COR-L47 (cell line): ENCODE measurements at regions not wholly inside any gene's neighbourhood (a gene's known extent, or its start where the extent isn't known, plus 50 kb on each side); places are given as distances from the start of the nearest gene placed in this dataset.

Source experiments
- DNase-seq: peaks from one replicate; lab custom pipeline; 2025; lab: John Stamatoyannopoulos, UW

DNA sequence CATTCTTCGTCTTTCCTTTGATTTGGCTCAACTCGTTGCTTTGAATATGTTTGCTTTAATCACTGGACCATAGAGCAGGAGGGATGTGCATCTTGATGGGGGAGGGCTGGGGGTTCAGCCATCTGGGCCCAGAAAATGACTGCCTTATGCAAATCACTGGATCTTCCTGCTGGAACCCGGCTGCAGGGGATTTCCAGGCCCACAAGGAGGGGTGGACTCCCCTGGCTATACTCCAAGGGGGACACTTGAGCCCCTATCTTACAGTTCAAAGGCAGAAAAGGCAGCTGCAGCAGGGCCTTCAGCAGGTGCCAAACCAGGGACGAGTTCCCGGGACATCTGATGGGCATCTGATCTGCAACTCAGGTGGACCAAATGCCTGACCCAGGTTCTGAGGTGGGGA is 122.5 kb downstream of the DICER1 start:
- no peak for DNase-seq

DNA sequence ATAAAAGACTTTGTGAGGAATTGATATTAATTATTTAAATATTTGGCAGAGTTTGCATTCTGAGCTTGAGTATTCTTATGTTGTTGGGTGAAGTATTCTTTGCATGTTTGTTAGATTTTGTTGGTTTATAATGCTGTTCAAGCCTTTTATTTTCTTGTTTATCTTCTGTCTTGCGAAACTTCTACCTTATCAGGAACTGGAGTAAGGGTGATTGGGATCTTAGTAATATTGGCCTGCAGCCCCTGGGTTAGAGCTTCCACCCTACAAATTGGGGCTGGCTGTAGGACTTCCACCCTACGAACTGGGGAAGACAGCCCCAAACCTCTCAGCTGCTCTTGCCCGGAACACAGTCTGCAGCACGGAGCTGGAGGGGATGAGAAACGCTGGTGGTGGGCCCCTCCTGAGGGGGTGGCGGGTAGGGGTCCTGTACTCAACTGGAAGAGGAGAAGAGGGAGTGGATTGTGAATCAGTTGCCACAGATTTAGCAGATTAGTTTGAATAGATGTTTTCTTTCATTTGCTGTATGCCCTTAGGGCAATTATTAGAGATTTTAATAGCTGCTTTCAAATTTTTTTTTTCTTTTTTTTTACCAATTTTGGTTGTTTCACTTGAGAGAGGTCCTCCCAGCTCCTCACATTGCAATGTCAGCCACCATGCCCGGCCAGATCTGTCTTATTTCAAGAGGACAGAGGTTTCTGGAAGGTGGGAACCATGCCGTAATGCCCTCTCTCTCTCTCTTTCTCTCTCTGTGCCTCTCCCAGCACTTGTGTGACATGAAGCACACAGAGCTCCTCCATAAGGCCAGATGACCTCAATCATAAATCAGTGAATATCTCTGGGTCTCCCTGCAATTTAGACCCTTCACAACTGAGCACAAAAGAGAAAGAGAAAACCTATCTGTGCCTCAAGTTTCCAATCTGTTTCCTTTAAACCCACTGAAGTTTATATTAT is 123.4 kb downstream of the DICER1 start:
- DNase-seq, result no peak

DNA sequence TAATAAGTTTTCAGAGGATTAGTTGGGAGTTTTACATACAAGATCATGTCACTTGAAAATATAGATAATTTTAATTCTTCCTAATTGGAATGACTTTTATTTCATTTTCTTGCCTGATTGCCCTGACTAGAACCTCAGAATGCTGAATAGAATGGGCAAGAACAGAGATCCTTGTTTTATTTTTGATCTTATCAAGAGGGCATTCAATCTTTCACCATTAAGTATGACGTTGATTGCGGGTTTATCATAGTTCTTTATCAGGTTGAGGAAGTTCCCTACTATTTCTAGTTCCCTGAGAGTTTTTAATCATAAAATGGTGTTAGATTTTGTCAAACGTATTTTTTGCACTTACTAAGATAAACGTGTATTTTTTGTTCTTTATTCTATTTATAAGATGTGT is 124.3 kb downstream of the DICER1 start:
- DNase-seq, result no peak

DNA sequence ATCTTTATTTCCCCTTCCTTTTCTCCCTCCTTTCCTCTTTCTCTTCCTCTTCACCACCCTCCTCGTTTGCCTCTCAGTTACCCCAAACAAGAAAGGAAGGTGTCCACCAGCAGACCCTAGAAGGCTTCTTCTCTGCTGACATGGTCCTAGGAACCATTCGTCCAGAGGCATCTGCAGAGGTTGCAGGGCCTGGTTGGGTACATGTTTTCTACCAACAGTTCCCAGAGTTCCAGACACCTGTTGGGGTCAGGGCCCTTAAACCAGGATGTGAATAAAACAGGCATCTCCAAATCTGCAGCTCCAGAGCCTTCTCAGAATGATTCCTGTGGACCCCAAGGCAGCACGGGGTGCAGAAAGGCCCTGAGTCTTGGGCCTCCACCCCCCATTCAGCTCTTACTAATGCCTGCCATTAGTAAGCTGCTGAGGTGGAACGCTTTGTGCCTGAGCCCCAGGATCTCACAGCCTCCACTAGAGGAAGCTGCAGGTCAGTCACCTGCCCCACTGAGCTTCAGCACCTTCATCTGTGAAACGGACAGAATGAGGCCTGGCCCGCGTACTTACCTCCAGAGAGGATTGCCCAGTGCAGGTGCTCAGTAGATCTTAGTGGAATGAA is 130.4 kb downstream of the DICER1 start:
- DNase-seq, result no peak

DNA sequence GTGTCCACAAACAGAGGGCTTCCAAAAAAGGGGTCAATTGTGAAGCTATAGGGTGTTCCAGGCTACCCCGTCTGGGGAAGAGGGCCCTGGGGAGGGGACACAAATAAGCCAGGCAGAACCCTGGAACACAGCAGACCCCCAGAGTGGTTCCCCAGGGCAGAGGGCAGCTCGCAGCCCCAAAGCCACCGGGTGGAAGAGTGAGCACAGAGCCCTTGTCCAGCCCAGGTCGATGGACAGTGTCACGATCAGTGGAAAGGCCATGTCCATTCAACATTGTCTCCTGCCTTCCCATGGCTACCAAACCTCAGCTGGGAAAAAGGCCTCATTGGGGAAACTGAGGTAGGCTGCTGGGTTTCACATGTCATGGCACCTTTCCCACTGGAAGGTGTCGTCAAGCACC is 131.4 kb downstream of the DICER1 start:
- DNase-seq, result no peak

DNA sequence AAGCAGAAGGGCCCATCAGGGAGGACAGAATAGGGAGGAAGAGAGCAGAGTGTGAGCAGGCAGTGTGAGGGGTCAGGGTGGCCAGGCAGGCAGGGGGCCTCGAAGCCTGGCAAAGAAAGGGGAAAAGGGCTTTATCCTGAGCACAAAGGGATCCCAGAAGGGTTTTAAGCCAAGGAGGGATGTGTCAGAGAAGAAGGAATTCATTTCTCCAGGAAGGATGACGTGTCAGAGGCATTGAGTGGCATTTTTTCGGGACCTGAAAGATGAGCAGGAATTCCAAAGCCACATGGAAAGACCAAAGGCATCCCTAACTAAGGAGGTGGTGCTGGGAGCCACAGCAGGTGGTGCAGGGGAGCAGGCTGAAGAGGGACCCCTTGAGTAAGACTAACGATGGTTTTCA is 132.1 kb downstream of the DICER1 start:
- DNase-seq, result no peak

DNA sequence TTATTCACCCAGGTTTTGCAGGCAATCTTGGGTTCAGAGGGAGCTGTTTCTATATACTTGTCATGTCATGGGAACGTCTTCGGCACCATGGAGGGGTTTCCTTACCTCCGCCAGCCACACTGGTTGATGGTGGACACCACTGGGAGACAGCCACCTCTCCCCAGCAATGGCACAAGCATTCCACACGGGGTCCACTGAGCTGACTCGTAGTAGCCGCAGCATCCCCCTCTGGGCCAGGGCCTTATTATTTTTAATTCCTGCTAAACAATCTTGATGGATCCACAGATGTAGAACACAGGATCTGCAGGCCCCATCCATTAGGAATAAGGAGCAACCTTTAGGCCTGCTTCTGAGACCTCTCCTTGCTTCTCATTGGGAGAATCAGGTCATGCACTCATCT is 132.9 kb downstream of the DICER1 start:
- no peak for DNase-seq

DNA sequence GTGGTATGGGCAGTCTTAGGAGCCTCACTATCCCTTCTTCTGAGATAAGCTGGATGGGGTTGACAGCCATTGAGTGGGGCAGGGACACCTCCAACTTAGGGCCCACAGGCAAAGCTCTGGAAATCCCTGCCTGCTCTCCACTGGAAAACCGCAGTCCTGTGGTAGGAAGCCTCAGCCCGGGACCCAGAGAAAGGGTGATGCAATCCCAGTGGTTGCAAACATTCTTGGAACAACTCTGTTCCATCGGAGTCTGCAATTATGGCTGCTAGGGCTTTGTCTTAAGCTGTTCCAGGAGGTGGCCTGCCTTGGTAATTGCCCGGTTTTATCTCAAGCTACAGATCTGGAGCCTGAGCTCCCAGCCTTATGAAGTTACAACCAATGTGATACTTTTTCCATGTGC is 133.4 kb downstream of the DICER1 start:
- DNase-seq, result no peak

DNA sequence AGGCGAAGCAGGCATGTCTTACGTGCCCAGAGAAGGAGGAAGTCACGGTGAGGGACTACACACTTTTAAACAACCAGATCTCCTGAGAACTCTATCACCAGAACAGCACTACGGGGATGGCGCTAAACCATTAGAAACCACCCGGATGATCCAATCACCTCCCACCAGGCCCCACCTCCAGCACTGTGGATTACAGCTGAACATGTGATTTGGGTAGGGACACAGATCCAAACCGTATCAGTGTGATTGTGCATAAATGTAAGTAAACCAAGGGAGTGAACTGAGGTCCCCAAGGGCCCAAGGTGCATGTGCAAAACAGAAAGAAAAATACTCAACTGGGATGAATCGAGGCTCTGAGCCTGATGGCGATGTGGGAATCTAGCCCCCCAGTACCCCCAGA is 134.2 kb downstream of the DICER1 start:
- DNase-seq, result no peak

DNA sequence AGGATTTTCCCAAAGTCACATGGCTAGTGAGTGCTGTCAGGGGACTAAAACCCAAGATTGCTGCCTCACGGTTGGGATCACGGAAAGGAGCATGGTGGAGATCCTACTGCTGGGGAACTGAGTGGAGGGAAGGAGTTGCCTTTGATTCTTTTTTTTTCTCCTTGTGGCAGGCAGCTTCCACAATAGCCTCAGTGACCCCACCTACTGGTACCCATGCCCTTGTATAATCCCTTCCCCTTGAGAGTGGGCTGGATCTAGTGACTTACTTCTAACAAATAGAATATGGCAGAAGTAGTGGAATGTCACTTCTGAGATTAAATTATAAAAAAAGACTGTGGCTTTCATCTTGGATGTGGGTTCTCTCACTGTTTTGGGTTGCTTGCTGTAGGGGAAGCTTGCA is 135.7 kb downstream of the DICER1 start:
- no peak for DNase-seq

DNA sequence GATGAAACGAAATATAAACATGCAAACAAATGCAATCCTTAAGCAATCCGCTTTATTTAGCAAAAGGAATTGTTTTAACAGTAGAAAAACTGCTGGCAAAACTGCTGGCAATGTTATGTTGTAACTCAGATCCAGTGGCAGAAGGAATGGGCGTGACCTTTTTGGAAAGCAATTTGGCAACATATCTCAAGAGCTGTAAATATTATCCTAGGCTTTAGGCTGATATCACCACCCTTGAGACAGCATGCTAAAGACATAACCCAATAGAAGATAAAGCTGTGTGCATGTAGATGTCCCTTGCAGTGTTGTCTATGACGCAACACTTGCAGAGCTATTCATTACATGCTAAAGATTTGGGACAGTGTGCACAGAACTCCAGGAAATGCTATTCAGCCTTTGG is 138.5 kb downstream of the DICER1 start:
- no peak for DNase-seq

DNA sequence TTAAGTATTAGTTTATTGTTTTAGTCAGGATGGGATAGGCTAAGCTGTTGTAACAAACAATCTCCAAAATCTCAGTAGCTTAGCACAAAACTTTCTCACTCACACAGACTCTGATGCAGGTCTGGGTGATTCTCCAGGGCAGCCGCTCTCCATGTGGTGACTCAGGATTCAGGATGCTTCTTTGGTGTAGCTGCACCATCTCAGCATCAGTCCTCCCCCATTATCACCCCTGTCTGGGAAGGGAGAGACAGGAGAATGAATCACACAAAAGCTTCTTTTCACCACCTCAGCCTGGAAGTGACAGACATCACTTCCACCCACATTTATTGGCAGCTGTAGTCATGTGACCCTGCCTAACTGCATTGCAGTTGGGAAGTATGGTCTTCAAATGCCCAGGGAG is 142.3 kb downstream of the DICER1 start:
- no peak for DNase-seq

DNA sequence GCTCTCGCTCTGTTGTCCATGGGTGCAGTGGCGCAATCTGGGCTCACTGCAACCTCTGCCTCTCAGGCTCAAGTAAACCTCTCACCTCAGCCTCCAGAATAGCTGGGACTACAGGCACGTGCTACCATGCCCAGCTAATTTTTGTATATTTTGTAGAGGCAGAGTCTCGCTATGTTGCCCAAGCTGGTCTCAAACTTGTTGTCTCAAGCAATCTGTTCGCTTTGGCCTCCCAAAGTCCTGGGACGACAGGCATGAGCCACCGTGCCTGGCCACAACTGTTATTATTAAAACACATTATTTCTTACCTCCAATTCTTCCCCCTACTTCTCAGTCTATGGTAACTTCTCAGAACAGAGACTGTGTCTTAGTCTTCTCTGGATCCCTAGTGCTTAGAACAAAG is 143.3 kb downstream of the DICER1 start:
- no peak for DNase-seq

DNA sequence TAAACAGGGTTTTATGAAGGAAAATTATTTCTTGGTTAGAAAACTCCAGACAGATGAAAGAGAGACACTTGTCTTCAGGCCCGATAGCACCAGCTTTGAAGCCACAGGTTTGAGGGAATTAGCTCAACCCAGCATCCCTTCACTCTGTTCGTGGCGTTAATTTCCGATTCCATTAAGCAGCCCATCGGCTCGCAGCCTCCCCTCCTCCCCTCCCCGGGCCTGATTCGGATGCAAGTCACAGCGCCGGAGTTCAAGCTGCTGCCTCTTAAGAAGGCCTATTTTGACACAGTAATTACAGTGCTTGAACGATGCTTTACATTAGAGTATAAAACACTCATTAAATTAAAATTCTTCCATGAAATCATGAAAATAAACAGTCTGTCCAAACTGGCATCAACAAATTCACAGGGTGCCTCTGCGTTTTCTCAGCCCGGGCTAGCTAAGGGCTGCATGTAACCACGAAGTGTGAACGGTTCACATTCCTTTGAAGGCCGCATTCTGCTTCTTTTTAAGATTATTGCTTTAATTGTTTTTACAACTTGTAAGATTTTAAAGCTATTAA is 145.8 kb downstream of the DICER1 start:
- DNase-seq, result no peak

DNA sequence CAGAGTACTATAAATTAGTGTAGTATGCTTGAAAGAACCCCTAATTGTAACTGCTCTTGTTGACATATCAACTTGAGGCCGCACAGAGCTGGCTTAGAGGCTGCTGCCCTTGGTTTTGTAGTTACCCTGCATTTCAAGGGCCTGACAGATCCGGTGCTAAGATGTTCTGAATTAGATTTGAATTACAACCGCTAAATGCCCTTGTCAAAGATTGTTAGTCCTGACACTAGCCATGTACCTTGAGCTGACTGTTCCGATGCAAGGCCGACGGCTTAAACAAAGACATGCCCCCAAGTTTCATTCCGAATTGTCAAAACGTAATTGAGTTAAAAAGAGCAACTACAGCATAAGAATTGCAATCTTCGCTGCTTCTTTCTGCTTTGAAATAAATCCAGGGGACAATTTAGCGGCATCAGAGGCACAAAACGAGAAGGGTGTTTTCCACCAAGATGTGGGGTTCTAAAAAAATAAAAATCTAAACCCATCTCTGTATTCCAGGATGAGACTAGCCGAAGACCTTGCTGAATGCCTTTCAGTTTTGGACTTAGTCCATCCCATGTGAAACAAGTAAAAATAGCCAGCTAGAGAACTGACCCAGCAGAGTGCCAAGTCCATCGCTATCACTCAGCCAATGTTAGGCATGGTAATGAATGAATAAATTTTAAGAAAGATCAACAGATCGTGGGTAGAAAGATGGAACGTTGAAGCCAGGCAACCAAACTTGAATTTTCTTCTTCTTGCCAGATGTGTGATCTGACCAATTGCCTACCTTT is 148.7 kb downstream of the DICER1 start:
- no peak for DNase-seq

DNA sequence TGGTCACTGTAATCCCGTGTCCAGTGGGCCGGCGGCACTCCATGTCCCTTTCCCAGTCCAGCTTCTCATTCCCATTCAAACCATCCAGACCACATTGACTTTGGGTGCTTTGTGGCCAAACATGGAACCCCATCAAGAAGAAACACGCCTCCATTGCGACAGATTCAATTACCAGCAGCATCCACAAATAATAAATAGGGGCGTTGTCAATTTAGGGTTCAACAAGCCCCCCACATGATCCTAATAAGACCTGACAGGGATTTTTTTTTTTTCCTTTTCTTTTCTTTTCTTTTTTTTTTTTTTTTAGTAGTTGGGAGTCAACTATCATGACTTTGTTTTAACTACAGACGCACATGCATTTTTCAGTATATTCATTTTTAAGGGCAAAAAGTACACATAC is 149.4 kb downstream of the DICER1 start:
- DNase-seq, result no peak

DNA sequence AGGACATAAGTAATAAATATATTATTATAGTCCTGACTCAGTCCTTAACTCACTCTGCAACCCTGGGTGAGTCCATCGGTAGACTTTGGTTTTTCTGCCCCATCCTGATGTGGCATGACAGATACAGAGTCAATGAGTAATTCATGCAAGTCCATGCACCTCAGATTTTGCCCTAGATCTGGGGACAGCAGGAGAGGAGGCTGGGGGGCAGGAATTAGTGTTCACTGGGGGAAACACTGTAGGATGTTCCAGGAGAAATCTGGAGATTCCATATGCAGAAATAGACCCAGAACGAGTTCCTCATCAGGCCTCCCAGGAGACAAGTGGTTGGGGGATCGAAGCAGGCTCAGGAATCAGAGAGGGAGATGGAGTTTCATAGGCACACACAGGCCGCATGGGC is 150.8 kb downstream of the DICER1 start:
- no peak for DNase-seq

DNA sequence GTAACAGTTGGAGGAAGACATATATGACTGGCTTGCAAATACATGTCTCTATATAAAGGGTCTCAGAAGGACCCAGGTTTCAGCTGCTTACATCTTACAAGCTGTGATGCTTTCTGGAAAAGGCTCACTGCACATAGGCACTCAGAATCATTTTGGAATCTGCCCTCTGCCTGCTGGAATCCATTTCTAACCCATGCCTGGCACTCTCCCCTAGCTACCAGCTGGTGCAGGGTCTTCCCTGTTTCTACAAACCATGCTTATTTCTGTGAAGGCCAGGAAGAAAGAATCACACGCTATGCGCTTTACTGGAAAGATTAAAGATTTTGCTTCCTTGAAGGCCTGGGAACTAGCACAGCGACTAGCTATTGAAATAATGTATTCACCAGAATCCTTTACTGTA is 151.3 kb downstream of the DICER1 start:
- DNase-seq, result no peak

DNA sequence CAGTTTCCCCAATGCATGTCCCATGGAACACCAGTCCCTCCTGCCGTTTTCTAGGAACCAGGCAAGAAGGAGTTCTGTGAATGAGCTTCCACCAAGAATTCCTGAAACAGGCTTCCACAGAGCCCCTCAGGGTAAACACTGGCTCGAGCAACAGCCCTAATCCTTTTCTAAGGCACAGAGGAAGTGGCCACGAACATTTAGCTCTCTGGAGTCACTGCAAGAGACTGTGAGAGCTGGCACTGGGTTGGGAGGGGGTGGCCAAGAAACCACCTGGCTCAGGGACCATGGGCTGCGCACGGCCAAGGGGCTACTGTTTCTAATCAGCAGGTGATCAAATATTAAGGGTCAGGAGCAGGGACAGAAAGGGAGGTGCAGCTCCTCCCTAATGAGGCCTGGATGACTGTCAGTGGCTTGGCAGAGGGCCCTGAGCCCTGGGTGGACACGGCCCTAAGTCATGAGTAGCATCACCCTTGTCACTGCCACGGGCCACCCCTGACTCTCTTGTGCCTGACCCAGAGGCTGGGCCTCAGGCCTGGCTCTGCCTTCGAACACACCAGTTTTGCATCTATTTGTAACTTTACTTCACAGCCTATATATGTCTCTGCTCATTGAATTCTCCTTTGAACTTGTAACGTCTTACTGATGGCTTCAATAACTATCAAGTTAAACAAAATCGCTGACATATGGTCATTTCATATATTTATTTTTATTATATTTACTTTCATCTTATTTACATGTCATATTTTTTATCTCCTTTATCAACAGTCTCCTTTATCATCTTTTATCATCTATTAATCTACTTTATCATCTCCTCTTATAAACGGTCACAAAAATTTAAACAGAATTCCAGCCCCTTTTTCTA is 154.0 kb downstream of the DICER1 start:
- DNase-seq, result no peak

DNA sequence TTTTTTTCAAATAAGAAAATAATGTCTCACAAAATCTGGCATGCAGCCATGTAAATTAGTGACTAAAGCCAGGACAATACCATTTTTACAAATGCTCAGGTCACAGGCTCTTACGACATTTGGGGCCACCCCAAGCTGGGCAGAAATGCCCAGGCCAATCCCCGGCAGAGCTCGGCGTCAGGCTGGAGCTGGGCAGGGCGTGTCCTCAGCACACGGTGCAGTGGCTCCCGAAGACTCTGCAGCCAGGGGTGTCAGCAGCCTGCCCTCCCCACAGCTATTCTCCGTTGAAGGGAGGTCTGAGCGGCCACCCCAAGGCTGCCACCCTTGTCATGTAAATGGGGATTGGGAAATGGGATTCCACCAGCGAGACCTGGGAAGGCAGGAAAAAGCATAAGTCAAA is 158.6 kb downstream of the DICER1 start:
- DNase-seq, result no peak

DNA sequence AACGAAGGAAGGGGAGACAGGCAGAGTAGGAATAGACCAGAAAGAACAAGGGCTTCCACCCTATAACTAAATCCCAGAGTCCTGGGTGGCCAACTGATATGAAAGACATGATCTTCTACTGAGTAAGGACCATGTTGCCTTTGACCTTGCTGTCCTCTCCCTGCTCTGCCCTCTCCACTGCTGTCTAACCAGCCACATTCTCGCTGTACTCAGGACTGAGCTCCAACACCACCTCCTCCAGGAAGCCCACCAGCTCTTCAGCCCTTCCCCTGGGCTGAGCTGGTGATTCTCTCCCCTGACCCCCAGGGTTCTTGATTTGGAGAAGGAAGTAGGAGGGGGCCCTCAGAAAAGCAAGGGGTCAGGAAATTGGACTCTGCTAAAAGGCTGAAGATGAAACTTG is 159.2 kb downstream of the DICER1 start:
- no peak for DNase-seq

DNA sequence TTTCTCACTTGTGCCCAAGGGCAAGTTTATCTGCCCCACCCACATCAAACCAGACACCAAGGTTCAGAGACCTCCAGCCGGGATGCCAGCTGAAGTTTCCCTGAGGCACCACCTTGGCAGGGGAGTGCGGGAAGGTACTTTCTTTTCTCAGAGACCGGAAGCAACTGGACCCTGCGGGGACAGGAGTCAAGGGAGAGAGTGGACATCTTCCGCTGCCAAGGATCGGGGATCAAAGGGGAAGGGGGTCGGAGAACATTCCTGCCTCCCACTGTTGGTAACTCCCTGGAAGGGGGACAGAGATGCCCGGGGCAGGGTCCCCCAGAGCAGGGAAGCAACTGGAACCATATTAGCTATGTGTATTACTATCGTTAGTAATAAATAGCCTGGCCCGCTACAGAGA is 161.8 kb downstream of the DICER1 start:
- DNase-seq, result no peak
